Testis (tissue), 2 donors: ENCODE measurements at regions not wholly inside any gene's neighbourhood (a gene's known extent, or its start where the extent isn't known, plus 50 kb on each side); places are given as distances from the start of the nearest gene placed in this dataset.

ENCODE experiments used
- DNase-seq: peaks from one replicate; pipeline ENCODE4 v3.0.0-alpha.2; 2019
- H3K27ac ChIP-seq, 2 donors: fragments of 200-600 bp; sonication (generic); one replicate each; pipeline ENCODE4 v1.5.1; 2019
- H3K27me3 ChIP-seq: fragments of 200-600 bp; sonication (generic); one replicate; pipeline ENCODE4 v1.5.1; 2019
- H3K36me3 ChIP-seq: fragments of 200-600 bp; sonication (generic); one replicate; pipeline ENCODE4 v1.5.1; 2017; ENCODE audit warnings: low read depth; ENCODE audit errors: missing control alignments
- H3K4me1 ChIP-seq: fragments of 200-600 bp; sonication (generic); one replicate; pipeline ENCODE4 v1.5.1; 2019
- H3K4me3 ChIP-seq, 2 donors: fragments of 200-600 bp; sonication (generic); one replicate each; pipeline ENCODE4 v1.5.1; 2017 to 2019
- H3K9me3 ChIP-seq: fragments of 200-600 bp; sonication (generic); one replicate; pipeline ENCODE4 v1.5.1; 2017
- POLR2A ChIP-seq: fragments of 450-650 bp; IDR thresholded peaks from one replicate; pipeline ENCODE4 v1.6.1; 2017; ENCODE audit warnings: antibody characterized with exemption, mild to moderate bottlenecking, moderate library complexity
- WGBS, 2 donors: methylation state at CpG; one replicate each; pipeline ENCODE4 v1.1.5; 2018; 5-methylcytosine and 5-hydroxymethylcytosine counted together
- intact Hi-C: fragments of 100-400 bp; cut with DNase I; formaldehyde crosslinking; loops from one replicate; pipeline ENCODE4 v1.15.1; 2023; ENCODE audit warnings: low total_unique reads
- TF ChIP-seq, protein P1 (sequence below), 3 experiments: fragments of 450-650 bp in 2 of 3; fragments of 200-600 bp in 1 of 3; sonication (generic) in 1 of 3; IDR thresholded peaks; one replicate each; pipeline ENCODE4 v1.5.1; 2016 to 2019; ENCODE audit warnings: antibody characterized with exemption in 3 of 3, mild to moderate bottlenecking in 2 of 3, moderate library complexity in 1 of 3

DNA sequence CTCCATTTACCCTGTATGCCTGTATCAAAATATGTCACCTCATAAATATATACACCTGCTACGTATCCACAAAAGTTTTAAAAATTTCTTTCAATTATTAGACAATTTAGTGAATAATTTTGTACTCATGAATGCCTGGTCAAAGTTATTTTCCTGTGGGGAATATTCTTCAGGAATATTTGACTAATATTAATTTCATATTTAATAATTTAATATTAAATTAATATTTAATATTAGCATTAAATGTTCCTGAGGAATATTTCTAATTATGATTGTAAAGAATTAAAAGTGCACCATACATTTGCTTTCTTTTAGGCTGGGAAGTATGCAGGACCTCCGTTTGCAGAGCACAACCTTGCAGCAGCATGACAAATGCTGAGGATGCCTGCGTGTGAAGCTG is 422.7 kb downstream of the C3orf38 start:
- intact Hi-C loops, result no loop called here
- H3K36me3 ChIP-seq, result no peaks in the 10 kb centered on the region
- H3K27ac ChIP-seq, result no peak overlapping the region
- H3K27me3 ChIP-seq, result no peaks in the 10 kb centered on the region
- 77 to 85% methylated on average over 3 of the region's 3 CpGs for WGBS, 2 donors
- no peaks in the 10 kb centered on the region for H3K4me1 ChIP-seq
- no peak overlapping the region for H3K4me3 ChIP-seq
- H3K9me3 ChIP-seq, result no peaks in the 10 kb centered on the region
- no peak for DNase-seq
- TF ChIP-seq, protein P1, sequence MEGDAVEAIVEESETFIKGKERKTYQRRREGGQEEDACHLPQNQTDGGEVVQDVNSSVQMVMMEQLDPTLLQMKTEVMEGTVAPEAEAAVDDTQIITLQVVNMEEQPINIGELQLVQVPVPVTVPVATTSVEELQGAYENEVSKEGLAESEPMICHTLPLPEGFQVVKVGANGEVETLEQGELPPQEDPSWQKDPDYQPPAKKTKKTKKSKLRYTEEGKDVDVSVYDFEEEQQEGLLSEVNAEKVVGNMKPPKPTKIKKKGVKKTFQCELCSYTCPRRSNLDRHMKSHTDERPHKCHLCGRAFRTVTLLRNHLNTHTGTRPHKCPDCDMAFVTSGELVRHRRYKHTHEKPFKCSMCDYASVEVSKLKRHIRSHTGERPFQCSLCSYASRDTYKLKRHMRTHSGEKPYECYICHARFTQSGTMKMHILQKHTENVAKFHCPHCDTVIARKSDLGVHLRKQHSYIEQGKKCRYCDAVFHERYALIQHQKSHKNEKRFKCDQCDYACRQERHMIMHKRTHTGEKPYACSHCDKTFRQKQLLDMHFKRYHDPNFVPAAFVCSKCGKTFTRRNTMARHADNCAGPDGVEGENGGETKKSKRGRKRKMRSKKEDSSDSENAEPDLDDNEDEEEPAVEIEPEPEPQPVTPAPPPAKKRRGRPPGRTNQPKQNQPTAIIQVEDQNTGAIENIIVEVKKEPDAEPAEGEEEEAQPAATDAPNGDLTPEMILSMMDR (IDR thresholded peaks at IDR 0.05), result no peak
- TF ChIP-seq POLR2A, result no peak

DNA sequence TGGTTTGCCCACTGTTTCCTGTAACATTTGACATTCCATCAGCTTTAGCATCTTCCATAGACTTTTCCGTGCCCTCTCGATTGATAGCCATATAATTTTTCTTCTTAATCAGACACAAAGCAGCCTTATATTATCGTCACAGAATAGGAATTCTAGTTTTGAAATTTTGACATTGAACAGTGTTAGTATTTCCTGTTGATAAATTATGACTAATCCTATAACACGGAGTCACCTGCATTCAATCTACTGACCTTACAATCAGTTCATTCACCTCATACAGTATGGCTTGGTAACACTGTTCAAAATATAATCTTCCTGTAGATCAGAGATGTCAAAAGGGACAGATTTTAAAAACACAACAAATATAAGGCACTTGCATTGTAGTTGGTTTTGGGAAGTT is 423.7 kb downstream of the C3orf38 start:
- 77 to 82% methylated on average over 4 of the region's 4 CpGs for WGBS, 2 donors
- intact Hi-C loops, result no loop called here

DNA sequence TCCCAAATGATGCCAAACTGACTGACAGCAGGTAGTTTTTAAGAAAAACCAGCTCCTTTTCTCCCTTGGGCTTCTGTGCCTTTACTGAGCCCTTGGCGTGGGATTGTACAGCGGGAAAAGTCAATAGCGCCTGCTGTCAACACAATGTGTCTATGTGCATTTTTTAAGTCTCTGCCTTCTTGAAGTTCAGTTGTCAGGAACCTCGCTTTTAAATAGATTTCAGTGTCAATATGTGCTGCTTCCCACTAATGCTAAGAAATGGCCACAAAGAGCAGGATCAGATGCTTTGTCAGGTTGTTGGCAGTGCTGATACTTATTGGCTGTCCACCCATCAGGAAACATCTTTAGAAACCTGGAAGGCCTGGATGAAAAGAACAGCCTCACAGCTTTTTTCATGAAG is 424.4 kb downstream of the C3orf38 start:
- Histone ChIP-seq H3K36me3 (no peaks in the 10 kb centered on the region), H3K27ac (no peak overlapping the region), H3K4me1 (no peaks in the 10 kb centered on the region), H3K4me3 (no peak overlapping the region), H3K27me3 (no peaks in the 10 kb centered on the region), H3K9me3 (no peaks in the 10 kb centered on the region)
- DNase-seq, result no peak
- WGBS, 2 donors, result 67 to 83% methylated on average over 4 of the region's 4 CpGs
- intact Hi-C loops, result no loop called here
- TF ChIP-seq POLR2A, result no peak
- TF ChIP-seq, protein P1 (IDR thresholded peaks at IDR 0.05), result no peak

More for the DNA sequence above, 423.7 kb downstream of the C3orf38 start:
- TF ChIP-seq POLR2A, result no peak
- TF ChIP-seq, protein P1 (IDR thresholded peaks at IDR 0.05), result no peak
- no peak overlapping the region for H3K27ac ChIP-seq
- H3K9me3 ChIP-seq, result no peaks in the 10 kb centered on the region
- no peak for DNase-seq
- no peaks in the 10 kb centered on the region for H3K36me3 ChIP-seq
- no peaks in the 10 kb centered on the region for H3K27me3 ChIP-seq
- H3K4me1 ChIP-seq, result no peaks in the 10 kb centered on the region
- H3K4me3 ChIP-seq, result no peak overlapping the region

DNA sequence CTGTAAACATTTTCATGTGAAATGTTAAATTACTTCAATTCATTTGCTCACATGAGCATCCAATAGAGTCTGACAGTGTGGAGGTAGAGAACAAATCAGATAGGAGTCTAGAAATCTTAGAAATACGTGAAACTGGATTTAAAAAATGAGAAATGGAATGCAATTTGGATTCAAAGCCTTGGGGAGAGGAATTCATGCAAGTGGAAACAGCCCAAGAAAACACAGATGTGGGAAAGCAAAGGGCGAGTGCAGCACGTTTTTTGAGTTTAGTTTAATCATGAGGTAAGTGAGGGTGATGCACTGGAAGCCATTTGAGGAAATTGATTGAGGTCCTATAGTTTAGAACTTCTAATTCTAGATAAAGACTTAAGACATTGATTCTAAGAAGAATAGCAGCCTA is 434.7 kb downstream of the C3orf38 start:
- TF ChIP-seq POLR2A, result no peak
- TF ChIP-seq, protein P1 (IDR thresholded peaks at IDR 0.05), result no peak
- 63 to 83% methylated on average over 3 of the region's 3 CpGs for WGBS, 2 donors
- intact Hi-C loops, result no loop called here

DNA sequence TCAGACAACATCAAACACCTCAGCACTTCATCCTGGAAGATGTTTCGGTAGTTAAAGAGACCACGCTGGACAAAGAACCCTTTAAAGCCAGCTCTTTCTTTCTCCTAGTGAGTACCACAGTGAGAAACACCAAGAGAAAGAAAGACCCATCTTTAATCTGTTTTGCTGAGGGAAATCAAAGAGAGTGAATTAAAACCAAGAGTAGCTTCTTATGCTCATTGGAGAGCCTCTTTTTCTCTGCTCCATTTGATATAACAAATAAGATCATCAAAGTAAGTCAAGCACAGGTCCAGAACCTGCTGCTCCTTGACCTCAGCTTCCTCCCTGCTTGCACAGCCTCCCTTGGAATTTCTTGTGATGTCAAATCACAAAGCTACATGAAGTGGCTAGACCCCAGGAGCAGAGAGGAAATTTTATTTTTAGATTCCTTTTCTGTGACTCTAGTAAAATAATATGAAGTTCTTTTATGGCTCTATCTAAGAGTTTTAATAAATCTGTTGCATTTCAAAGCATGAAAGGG is 436.4 kb downstream of the C3orf38 start:
- H3K4me3 ChIP-seq, result no peak overlapping the region
- H3K4me1 ChIP-seq, result no peaks in the 10 kb centered on the region
- H3K36me3 ChIP-seq, result no peaks in the 10 kb centered on the region
- no peak for TF ChIP-seq POLR2A
- TF ChIP-seq, protein P1 (IDR thresholded peaks at IDR 0.05), result no peak
- no peak overlapping the region for H3K27ac ChIP-seq
- no peaks in the 10 kb centered on the region for H3K27me3 ChIP-seq
- WGBS, 2 donors, result 93 to 94% methylated on average over 2 of the region's 2 CpGs
- no peaks in the 10 kb centered on the region for H3K9me3 ChIP-seq
- DNase-seq, result no peak
- intact Hi-C loops, result no loop called here

More for the DNA sequence above, 434.7 kb downstream of the C3orf38 start:
- no peak overlapping the region for H3K4me3 ChIP-seq
- no peaks in the 10 kb centered on the region for H3K36me3 ChIP-seq
- no peaks in the 10 kb centered on the region for H3K4me1 ChIP-seq
- no peaks in the 10 kb centered on the region for H3K27me3 ChIP-seq
- DNase-seq, result no peak
- no peak overlapping the region for H3K27ac ChIP-seq
- H3K9me3 ChIP-seq, result no peaks in the 10 kb centered on the region
